Epithelial cell of proximal tubule (primary cell): ENCODE measurements at regions not wholly inside any gene's neighbourhood (a gene's known extent, or its start where the extent isn't known, plus 50 kb on each side); places are given as distances from the start of the nearest gene placed in this dataset.
A peak's percentile ranks its signal among the peaks of the same experiment; 100 is the strongest.

Experiments used
- DNase-seq: peaks from one replicate; pipeline ENCODE4 v3.0.0-alpha.2; 2011; ENCODE audit warnings: low read depth
- H3K4me3 ChIP-seq: 2 replicates; pipeline ENCODE4 v1.5.1; 2011; ENCODE audit warnings: low read depth, mild to moderate bottlenecking, low read length
- CTCF ChIP-seq: conservative IDR thresholded peaks from 2 replicates; pipeline ENCODE4 v1.5.1; 2012; ENCODE audit warnings: low read depth, mild to moderate bottlenecking, low read length

GRCh38 chr2:118388771-118389170, 300.5 kb downstream of the INSIG2 start:
- no peak for TF ChIP-seq CTCF
- no peak overlapping the region for H3K4me3 ChIP-seq
- DNase-seq = peak; percentile 83

GRCh38 chr2:118387509-118387908, 299.2 kb downstream of the INSIG2 start:
- no peak overlapping the region for H3K4me3 ChIP-seq
- TF ChIP-seq CTCF = no peak
- DNase-seq = no peak

- no peak for TF ChIP-seq CTCF
- H3K4me3 ChIP-seq = no peak overlapping the region
- no peak for DNase-seq
Measured at GRCh38 chr2:118386641-118387302, 298.5 kb downstream of the INSIG2 start.

- DNase-seq = no peak
- no peak for TF ChIP-seq CTCF
- H3K4me3 ChIP-seq = no peak overlapping the region
Measured at GRCh38 chr2:118380915-118381653, 292.8 kb downstream of the INSIG2 start.

GRCh38 chr2:118375907-118376485, 287.7 kb downstream of the INSIG2 start:
- no peak overlapping the region for H3K4me3 ChIP-seq
- no peak for TF ChIP-seq CTCF

GRCh38 chr2:118374974-118375755, 286.9 kb downstream of the INSIG2 start:
- no peak for DNase-seq
- H3K4me3 ChIP-seq = no peak overlapping the region
- TF ChIP-seq CTCF = no peak

More at GRCh38 chr2:118375907-118376485, 287.7 kb downstream of the INSIG2 start:
- DNase-seq = no peak
